Esophagus squamous epithelium (tissue), 4 donors: ENCODE measurements at regions not wholly inside any gene's neighbourhood (a gene's known extent, or its start where the extent isn't known, plus 50 kb on each side); places are given as distances from the start of the nearest gene placed in this dataset.

Experiments used
- POLR2A ChIP-seq, 4 donors: fragments of 450-650 bp; IDR thresholded peaks; one replicate each; pipeline ENCODE4 v1.6.1; 2017; ENCODE audit warnings: antibody characterized with exemption in 4 of 4, mild to moderate bottlenecking in 4 of 4, moderate library complexity in 3 of 4
- TF ChIP-seq, protein P1 (sequence below), 6 experiments: fragments of 450-650 bp in 4 of 6; fragments of 200-600 bp in 2 of 6; sonication (generic) in 2 of 6; IDR thresholded peaks; one replicate each; pipeline ENCODE4 v1.5.1; 2016 to 2019; ENCODE audit warnings: antibody characterized with exemption in 6 of 6, mild to moderate bottlenecking in 4 of 6, moderate library complexity in 4 of 6

GRCh38 chr3:72344236-72344635 lies 504.0 kb downstream of the SHQ1 start:
- TF ChIP-seq, protein P1, sequence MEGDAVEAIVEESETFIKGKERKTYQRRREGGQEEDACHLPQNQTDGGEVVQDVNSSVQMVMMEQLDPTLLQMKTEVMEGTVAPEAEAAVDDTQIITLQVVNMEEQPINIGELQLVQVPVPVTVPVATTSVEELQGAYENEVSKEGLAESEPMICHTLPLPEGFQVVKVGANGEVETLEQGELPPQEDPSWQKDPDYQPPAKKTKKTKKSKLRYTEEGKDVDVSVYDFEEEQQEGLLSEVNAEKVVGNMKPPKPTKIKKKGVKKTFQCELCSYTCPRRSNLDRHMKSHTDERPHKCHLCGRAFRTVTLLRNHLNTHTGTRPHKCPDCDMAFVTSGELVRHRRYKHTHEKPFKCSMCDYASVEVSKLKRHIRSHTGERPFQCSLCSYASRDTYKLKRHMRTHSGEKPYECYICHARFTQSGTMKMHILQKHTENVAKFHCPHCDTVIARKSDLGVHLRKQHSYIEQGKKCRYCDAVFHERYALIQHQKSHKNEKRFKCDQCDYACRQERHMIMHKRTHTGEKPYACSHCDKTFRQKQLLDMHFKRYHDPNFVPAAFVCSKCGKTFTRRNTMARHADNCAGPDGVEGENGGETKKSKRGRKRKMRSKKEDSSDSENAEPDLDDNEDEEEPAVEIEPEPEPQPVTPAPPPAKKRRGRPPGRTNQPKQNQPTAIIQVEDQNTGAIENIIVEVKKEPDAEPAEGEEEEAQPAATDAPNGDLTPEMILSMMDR (IDR thresholded peaks at IDR 0.05), result no peak
- TF ChIP-seq POLR2A (IDR thresholded peaks at IDR 0.05), result no peak
